Panc1 (cell line): ENCODE measurements at regions not wholly inside any gene's neighbourhood (a gene's known extent, or its start where the extent isn't known, plus 50 kb on each side); places are given as distances from the start of the nearest gene placed in this dataset.
A peak's percentile ranks its signal among the peaks of the same experiment; 100 is the strongest.

ENCODE experiments used
- ATAC-seq: fragments of 200-7000 bp; cut with Tn5 transposase; 2 replicates; pipeline ENCODE4 v1.9.1; 2020; ENCODE audit warnings: mild to moderate bottlenecking, moderate library complexity
- BruUV-seq: library from RNA; stranded (reverse); fragments of 400-500 nt; replicated peaks from 2 replicates; lab custom pipeline; 2021; lab: Mats Ljungman, UMichigan
- CTCF ChIA-PET: fragments of 300-600 bp; sonication (Branson Sonifier 250); formaldehyde crosslinking; loops from one replicate; lab custom pipeline; 2022; ENCODE audit warnings: antibody characterized with exemption; lab: Charles Lee
- POLR2A ChIA-PET: fragments of 300-600 bp; sonication (Branson Sonifier 250); formaldehyde crosslinking; loops from one replicate; lab custom pipeline; 2022; ENCODE audit warnings: antibody characterized with exemption; lab: Charles Lee
- DNase-seq: peaks from one replicate; pipeline ENCODE4 v3.0.0-alpha.2; 2010; ENCODE audit warnings: low read depth, low spot score
- H3K27ac ChIP-seq: 2 replicates; pipeline ENCODE4 v1.5.1; 2011; ENCODE audit warnings: mild to moderate bottlenecking, low read length, inconsistent platforms
- H3K27me3 ChIP-seq: fragments of 200-500 bp; sonication (Bioruptor generic); 2 replicates; pipeline ENCODE4 v1.6.0; 2014; ENCODE audit warnings: low read length, inconsistent platforms; ENCODE audit not compliant: control insufficient read depth, insufficient read depth
- H3K36me3 ChIP-seq: fragments of 200-500 bp; sonication (Bioruptor generic); 2 replicates; pipeline ENCODE4 v1.5.1; 2014; ENCODE audit warnings: inconsistent platforms, mild to moderate bottlenecking, low read length, moderate library complexity; ENCODE audit not compliant: control insufficient read depth, insufficient read depth
- H3K4me1 ChIP-seq: 2 replicates; pipeline ENCODE4 v1.5.1; 2011; ENCODE audit warnings: inconsistent platforms, mild to moderate bottlenecking, low read length, moderate library complexity; ENCODE audit not compliant: control insufficient read depth, insufficient read depth
- H3K4me3 ChIP-seq, 2 experiments: 2 replicates each; pipeline ENCODE4 v1.5.1; 2011 to 2012; ENCODE audit warnings: low read depth in 2 of 2, low read length in 2 of 2, mild to moderate bottlenecking in 2 of 2, inconsistent platforms in 1 of 2, moderate library complexity in 1 of 2
- H3K9me3 ChIP-seq: fragments of 200-500 bp; sonication (Bioruptor generic); 2 replicates; pipeline ENCODE4 v1.5.1; 2014; ENCODE audit warnings: low read depth, mild to moderate bottlenecking, inconsistent platforms, low read length, moderate library complexity; ENCODE audit not compliant: control insufficient read depth, insufficient read depth
- POLR2AphosphoS5 ChIP-seq: IDR thresholded peaks from 2 replicates; pipeline ENCODE4 v1.6.1; 2012; ENCODE audit warnings: mild to moderate bottlenecking, low read depth, low read length, moderate library complexity
- SIN3A ChIP-seq: IDR thresholded peaks from 2 replicates; pipeline ENCODE4 v1.6.1; 2012; ENCODE audit warnings: low read depth, mild to moderate bottlenecking, low read length, moderate library complexity, borderline replicate concordance; ENCODE audit not compliant: insufficient read depth
- TCF7L2 ChIP-seq: IDR thresholded peaks from 2 replicates; pipeline ENCODE4 v1.6.1; 2011; ENCODE audit warnings: mild to moderate bottlenecking, low read depth, low read length, inconsistent platforms
- in situ Hi-C: cut with HindIII; loops from 2 replicates; pipeline ENCODE4 v1.10.0; 2016; ENCODE audit warnings: low sequenced_read_pairs, low pct_unique_long_range_greater_than_20kb
- intact Hi-C: fragments of 100-400 bp; cut with micrococcal nuclease; formaldehyde crosslinking; loops from one replicate; pipeline ENCODE4 v1.10.0; 2022; ENCODE audit not compliant: unreplicated experiment
- microRNA-seq: library from miRNA; unstranded; fragments of <30 nt; microRNA quantifications from one replicate; pipeline ENCODE4 v1.1.0, GENCODE V29; 2020; ENCODE audit not compliant: unreplicated experiment
- TF ChIP-seq, protein P1 (sequence below): fragments of 450-650 bp; IDR thresholded peaks from 2 replicates; pipeline ENCODE4 v1.5.1; 2017; ENCODE audit warnings: mild to moderate bottlenecking
- TF ChIP-seq, protein P2 (sequence below), 2 experiments: IDR thresholded peaks; 2 replicates each; pipeline ENCODE4 v1.6.1; 2011 to 2012; ENCODE audit warnings: low read depth in 2 of 2, control low read depth in 1 of 2, low read length in 1 of 2, mild to moderate bottlenecking in 1 of 2, moderate library complexity in 1 of 2; ENCODE audit not compliant: insufficient read depth in 1 of 2

GRCh38 chr7:26102176-26102575 lies 49.8 kb upstream of the NFE2L3 start:
- ATAC-seq (no peak), DNase-seq (no peak)
- H3K36me3 ChIP-seq: no peaks in the 10 kb centered on the region
- no peak overlapping the region for H3K27ac ChIP-seq
- no peaks in the 10 kb centered on the region for H3K27me3 ChIP-seq
- in situ Hi-C loops: no loop called here
- H3K9me3 ChIP-seq: no peaks in the 10 kb centered on the region
- POLR2A ChIA-PET: no interaction called here
- intact Hi-C loops: no loop called here
- BruUV-seq: no TSS peak
- TF ChIP-seq, protein P1, sequence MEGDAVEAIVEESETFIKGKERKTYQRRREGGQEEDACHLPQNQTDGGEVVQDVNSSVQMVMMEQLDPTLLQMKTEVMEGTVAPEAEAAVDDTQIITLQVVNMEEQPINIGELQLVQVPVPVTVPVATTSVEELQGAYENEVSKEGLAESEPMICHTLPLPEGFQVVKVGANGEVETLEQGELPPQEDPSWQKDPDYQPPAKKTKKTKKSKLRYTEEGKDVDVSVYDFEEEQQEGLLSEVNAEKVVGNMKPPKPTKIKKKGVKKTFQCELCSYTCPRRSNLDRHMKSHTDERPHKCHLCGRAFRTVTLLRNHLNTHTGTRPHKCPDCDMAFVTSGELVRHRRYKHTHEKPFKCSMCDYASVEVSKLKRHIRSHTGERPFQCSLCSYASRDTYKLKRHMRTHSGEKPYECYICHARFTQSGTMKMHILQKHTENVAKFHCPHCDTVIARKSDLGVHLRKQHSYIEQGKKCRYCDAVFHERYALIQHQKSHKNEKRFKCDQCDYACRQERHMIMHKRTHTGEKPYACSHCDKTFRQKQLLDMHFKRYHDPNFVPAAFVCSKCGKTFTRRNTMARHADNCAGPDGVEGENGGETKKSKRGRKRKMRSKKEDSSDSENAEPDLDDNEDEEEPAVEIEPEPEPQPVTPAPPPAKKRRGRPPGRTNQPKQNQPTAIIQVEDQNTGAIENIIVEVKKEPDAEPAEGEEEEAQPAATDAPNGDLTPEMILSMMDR: no peak
- TF ChIP-seq TCF7L2 (no peak), POLR2AphosphoS5 (no peak), SIN3A (no peak)
- TF ChIP-seq, protein P2, sequence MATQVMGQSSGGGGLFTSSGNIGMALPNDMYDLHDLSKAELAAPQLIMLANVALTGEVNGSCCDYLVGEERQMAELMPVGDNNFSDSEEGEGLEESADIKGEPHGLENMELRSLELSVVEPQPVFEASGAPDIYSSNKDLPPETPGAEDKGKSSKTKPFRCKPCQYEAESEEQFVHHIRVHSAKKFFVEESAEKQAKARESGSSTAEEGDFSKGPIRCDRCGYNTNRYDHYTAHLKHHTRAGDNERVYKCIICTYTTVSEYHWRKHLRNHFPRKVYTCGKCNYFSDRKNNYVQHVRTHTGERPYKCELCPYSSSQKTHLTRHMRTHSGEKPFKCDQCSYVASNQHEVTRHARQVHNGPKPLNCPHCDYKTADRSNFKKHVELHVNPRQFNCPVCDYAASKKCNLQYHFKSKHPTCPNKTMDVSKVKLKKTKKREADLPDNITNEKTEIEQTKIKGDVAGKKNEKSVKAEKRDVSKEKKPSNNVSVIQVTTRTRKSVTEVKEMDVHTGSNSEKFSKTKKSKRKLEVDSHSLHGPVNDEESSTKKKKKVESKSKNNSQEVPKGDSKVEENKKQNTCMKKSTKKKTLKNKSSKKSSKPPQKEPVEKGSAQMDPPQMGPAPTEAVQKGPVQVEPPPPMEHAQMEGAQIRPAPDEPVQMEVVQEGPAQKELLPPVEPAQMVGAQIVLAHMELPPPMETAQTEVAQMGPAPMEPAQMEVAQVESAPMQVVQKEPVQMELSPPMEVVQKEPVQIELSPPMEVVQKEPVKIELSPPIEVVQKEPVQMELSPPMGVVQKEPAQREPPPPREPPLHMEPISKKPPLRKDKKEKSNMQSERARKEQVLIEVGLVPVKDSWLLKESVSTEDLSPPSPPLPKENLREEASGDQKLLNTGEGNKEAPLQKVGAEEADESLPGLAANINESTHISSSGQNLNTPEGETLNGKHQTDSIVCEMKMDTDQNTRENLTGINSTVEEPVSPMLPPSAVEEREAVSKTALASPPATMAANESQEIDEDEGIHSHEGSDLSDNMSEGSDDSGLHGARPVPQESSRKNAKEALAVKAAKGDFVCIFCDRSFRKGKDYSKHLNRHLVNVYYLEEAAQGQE (IDR thresholded peaks at IDR 0.05; ENCODE audit: insufficient read depth in 1 of 2, low read depth in 2 of 2, low read length in 1 of 2): no peak
- CTCF ChIA-PET: no interaction called here
- 0 out of 2 replicates have a peak, but pooled peaks cover 3% of the 10 kb centered on the region for H3K4me1 ChIP-seq
- no peak overlapping the region for H3K4me3 ChIP-seq

Small RNA genes lying in the stretch of these regions (microRNA-seq; reads per million reads assigned to microRNA genes)
- gene MIR148A: 35.3 reads per million, percentile 44 among the genes with 10 or more reads in this experiment
